ENCODE measurements at regions not wholly inside any gene's neighbourhood (a gene's known extent, or its start where the extent isn't known, plus 50 kb on each side); places are given as distances from the start of the nearest gene placed in this dataset.

GRCh38 chr1:43049481-43049880 lies 90.8 kb upstream of the SLC2A1 start:
- no peak for TF ChIP-seq EZH2 (IDR thresholded peaks at IDR 0.05; ENCODE audit: insufficient read depth, poor library complexity, severe bottlenecking)
- TF ChIP-seq EZH2phosphoT487 (IDR thresholded peaks at IDR 0.05; ENCODE audit: insufficient read depth, low read depth): no peak
